ENCODE measurements at regions not wholly inside any gene's neighbourhood (a gene's known extent, or its start where the extent isn't known, plus 50 kb on each side); places are given as distances from the start of the nearest gene placed in this dataset.

GRCh38 chr2:2558476-2558875, 227.4 kb upstream of the MYT1L start:
- TF ChIP-seq POLR2A (IDR thresholded peaks at IDR 0.05) (no peak), POLR2AphosphoS5 (IDR thresholded peaks at IDR 0.05) (no peak)
